Spleen (tissue), 11 donors: ENCODE measurements at regions not wholly inside any gene's neighbourhood (a gene's known extent, or its start where the extent isn't known, plus 50 kb on each side); places are given as distances from the start of the nearest gene placed in this dataset.

ENCODE experiments used
- DNase-seq: peaks from one replicate; pipeline ENCODE4 v3.0.0-alpha.2; 2020
- H3K27ac ChIP-seq, 8 donors: fragments of 200-600 bp; sonication (generic) in 7 of 8; 1 replicate in 4 of 8; 2 replicates in 4 of 8; pipeline versions ENCODE4 v1.5.0 to v1.8.0; 2016 to 2021; ENCODE audit warnings: inconsistent platforms in 4 of 8, mild to moderate bottlenecking in 4 of 8, moderate library complexity in 1 of 8
- H3K27me3 ChIP-seq, 7 donors: fragments of 200-600 bp; sonication (generic) in 6 of 7; replicated peaks in 1 of 7; 1 replicate in 4 of 7; 2 replicates in 3 of 7; pipeline versions ENCODE4 v1.5.0 to v1.8.0; 2016 to 2021; ENCODE audit warnings: inconsistent platforms in 3 of 7, mild to moderate bottlenecking in 1 of 7
- H3K36me3 ChIP-seq, 6 donors: fragments of 200-600 bp; sonication (generic) in 5 of 6; 1 replicate in 4 of 6; 2 replicates in 2 of 6; pipeline versions ENCODE4 v1.5.0 to v1.8.0; 2016 to 2021; ENCODE audit warnings: inconsistent platforms in 2 of 6
- H3K4me1 ChIP-seq, 6 donors: fragments of 200-600 bp; sonication (generic) in 5 of 6; 1 replicate in 3 of 6; 2 replicates in 3 of 6; pipeline versions ENCODE4 v1.5.0 to v1.8.0; 2016 to 2021; ENCODE audit warnings: inconsistent platforms in 3 of 6
- H3K4me3 ChIP-seq, 8 donors: fragments of 200-600 bp; sonication (generic) in 7 of 8; 1 replicate in 4 of 8; 2 replicates in 4 of 8; pipeline versions ENCODE4 v1.5.0 to v1.8.0; 2016 to 2021; ENCODE audit warnings: inconsistent platforms in 4 of 8, mild to moderate bottlenecking in 4 of 8, moderate library complexity in 2 of 8
- H3K9me3 ChIP-seq, 8 donors: fragments of 200-600 bp; sonication (generic) in 7 of 8; 1 replicate in 4 of 8; 2 replicates in 4 of 8; pipeline versions ENCODE4 v1.5.0 to v1.8.0; 2016 to 2021; ENCODE audit warnings: inconsistent platforms in 4 of 8
- POLR2A ChIP-seq, 3 donors: fragments of 450-650 bp; IDR thresholded peaks; one replicate each; pipeline ENCODE4 v1.5.1; 2017; ENCODE audit warnings: antibody characterized with exemption in 3 of 3, mild to moderate bottlenecking in 1 of 3
- POLR2AphosphoS5 ChIP-seq, 3 donors: sonication (generic); formaldehyde crosslinking; IDR thresholded peaks; one replicate each; pipeline ENCODE4 v1.5.1; 2017; ENCODE audit warnings: antibody characterized with exemption in 3 of 3
- WGBS, 5 donors: extraction: QIAGEN DNeasy Blood & Tissue Kit in 3 of 5; methylation state at CpG; one replicate each; pipeline versions ENCODE4 v1.1.5 to v1.1.7; 2013 to 2018; 5-methylcytosine and 5-hydroxymethylcytosine counted together
- intact Hi-C: fragments of 100-400 bp; cut with DNase I; formaldehyde crosslinking; loops from one replicate; pipeline ENCODE4 v1.15.0; 2023; ENCODE audit warnings: low total_unique reads
- TF ChIP-seq, protein P1 (sequence below), 11 experiments: fragments of 200-600 bp in 7 of 11; fragments of 450-650 bp in 4 of 11; sonication (generic) in 4 of 11; IDR thresholded peaks in 8 of 11; conservative IDR thresholded peaks in 3 of 11; 1 replicate in 7 of 11; 2 replicates in 4 of 11; pipeline versions ENCODE4 v1.4.0 to v1.8.0; 2016 to 2021; ENCODE audit warnings: antibody characterized with exemption in 11 of 11, inconsistent platforms in 4 of 11, mild to moderate bottlenecking in 1 of 11
- donor health status: healthy with polysubstance abuse.
- donor health status: DM: no; HTN: no; CAD: no; lungs with moderate emphysema.
- donor health status: DM: no; HTN: no; CAD: no.
- donor health status: Bipolar disorder and iron deficiency.
- donor health status: healthy.
- donor health status: DM: no; HTN: no; CAD: no.
- donor health status: DM: yes; HTN: yes; CAD: no.

DNA sequence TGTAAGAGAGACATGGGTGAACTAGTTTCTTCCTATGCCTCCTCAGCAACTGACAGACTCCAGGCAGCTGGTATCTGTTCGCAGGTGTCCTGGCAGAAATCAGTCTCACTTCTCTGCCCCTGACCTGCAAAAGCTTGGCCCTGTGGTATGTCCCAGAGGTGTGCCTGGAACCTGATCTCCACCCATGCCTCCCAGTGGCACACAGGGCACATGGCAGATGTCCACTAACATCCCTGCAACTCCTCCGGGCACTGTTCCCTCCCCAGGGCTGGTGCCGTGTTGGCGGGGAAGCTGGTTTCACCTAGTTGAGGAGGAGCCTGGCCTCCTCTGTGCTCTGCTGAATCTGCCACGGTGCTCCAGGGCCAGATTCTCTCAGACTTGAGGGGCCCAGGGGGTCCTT is 123.3 kb upstream of the GGTLC1 start:
- Histone ChIP-seq H3K9me3 (no peaks in the 10 kb centered on the region), H3K4me1 (no peaks in the 10 kb centered on the region), H3K27ac (no peak overlapping the region), H3K27me3 (peaks cover 0 to 11% (median 0%) of the 10 kb centered on the region in 7 donors), H3K4me3 (no peak overlapping the region), H3K36me3 (no peaks in the 10 kb centered on the region)
- TF ChIP-seq, protein P1, sequence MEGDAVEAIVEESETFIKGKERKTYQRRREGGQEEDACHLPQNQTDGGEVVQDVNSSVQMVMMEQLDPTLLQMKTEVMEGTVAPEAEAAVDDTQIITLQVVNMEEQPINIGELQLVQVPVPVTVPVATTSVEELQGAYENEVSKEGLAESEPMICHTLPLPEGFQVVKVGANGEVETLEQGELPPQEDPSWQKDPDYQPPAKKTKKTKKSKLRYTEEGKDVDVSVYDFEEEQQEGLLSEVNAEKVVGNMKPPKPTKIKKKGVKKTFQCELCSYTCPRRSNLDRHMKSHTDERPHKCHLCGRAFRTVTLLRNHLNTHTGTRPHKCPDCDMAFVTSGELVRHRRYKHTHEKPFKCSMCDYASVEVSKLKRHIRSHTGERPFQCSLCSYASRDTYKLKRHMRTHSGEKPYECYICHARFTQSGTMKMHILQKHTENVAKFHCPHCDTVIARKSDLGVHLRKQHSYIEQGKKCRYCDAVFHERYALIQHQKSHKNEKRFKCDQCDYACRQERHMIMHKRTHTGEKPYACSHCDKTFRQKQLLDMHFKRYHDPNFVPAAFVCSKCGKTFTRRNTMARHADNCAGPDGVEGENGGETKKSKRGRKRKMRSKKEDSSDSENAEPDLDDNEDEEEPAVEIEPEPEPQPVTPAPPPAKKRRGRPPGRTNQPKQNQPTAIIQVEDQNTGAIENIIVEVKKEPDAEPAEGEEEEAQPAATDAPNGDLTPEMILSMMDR (IDR thresholded peaks at IDR 0.05 in 8 of 11, conservative IDR thresholded peaks at IDR 0.05 in 3 of 11), result no peak
- TF ChIP-seq POLR2AphosphoS5 (IDR thresholded peaks at IDR 0.05) (no peak), POLR2A (IDR thresholded peaks at IDR 0.05) (no peak)
- intact Hi-C loops, result no loop called here
- no peak for DNase-seq
- 72 to 85% (median 81%) methylated on average over 4 to 5 of the region's 5 CpGs for WGBS, 5 donors

- no peaks in the 10 kb centered on the region for H3K4me1 ChIP-seq
- WGBS, 5 donors, result 79 to 89% (median 83%) methylated on average over 10 of the region's 10 CpGs
- no peak for TF ChIP-seq POLR2AphosphoS5 (IDR thresholded peaks at IDR 0.05)
- TF ChIP-seq, protein P1 (IDR thresholded peaks at IDR 0.05 in 8 of 11, conservative IDR thresholded peaks at IDR 0.05 in 3 of 11), result no peak
- TF ChIP-seq POLR2A (IDR thresholded peaks at IDR 0.05), result no peak
- H3K9me3 ChIP-seq, result no peaks in the 10 kb centered on the region
- peak overlapping the region in 4 of 8 donors; percentile 29 to 57 (median 32) for H3K27ac ChIP-seq
- intact Hi-C loops, result no loop called here
- H3K4me3 ChIP-seq, result peak overlapping the region in 2 of 8 donors; percentile 20 to 49
- DNase-seq, result no peak
- no peaks in the 10 kb centered on the region for H3K36me3 ChIP-seq
- H3K27me3 ChIP-seq, result peaks cover 0 to 9% (median 0%) of the 10 kb centered on the region in 7 donors
Measured at GRCh38 chr20:24109537-24109936, 121.0 kb upstream of the GGTLC1 start.

- Histone ChIP-seq H3K9me3 (no peaks in the 10 kb centered on the region), H3K4me1 (no peaks in the 10 kb centered on the region), H3K27me3 (peaks cover 0 to 11% (median 0%) of the 10 kb centered on the region in 7 donors), H3K27ac (peak overlapping the region in 4 of 8 donors; percentile 29 to 57 (median 32)), H3K4me3 (peak overlapping the region in 2 of 8 donors; percentile 20 to 49), H3K36me3 (no peaks in the 10 kb centered on the region)
- TF ChIP-seq POLR2A (IDR thresholded peaks at IDR 0.05), result no peak
- TF ChIP-seq POLR2AphosphoS5 (IDR thresholded peaks at IDR 0.05), result peak in 2 of 3 donors; percentile 24 to 55
- intact Hi-C loops, result no loop called here
- WGBS, 5 donors, result 74 to 92% (median 85%) methylated on average over 12 of the region's 12 CpGs
- DNase-seq, result no peak
Measured at GRCh38 chr20:24109008-24109407, 120.4 kb upstream of the GGTLC1 start.

DNA sequence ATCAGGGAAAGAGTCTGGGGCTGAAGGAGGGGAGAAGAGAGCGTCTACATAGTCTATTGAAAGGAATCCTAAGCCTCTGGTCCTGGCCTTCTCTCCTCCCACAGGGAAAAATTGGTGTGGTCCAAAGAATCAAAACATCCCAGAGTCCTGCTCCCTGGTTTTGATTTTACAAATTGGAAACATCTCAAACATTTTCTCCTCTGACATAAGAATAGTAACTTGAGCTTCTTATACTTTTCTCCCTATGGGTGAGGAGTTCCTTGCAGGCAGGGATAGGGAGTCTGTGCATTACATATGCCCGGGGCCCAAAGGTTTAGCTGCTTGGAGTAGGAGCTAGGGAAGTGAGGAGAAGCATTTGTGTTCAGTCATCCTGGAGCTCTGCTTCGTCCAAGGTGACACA is 120.0 kb upstream of the GGTLC1 start:
- Histone ChIP-seq H3K27ac (no peak overlapping the region), H3K4me1 (no peaks in the 10 kb centered on the region), H3K36me3 (no peaks in the 10 kb centered on the region), H3K27me3 (peaks cover 0 to 11% (median 0%) of the 10 kb centered on the region in 7 donors), H3K9me3 (no peaks in the 10 kb centered on the region), H3K4me3 (no peak overlapping the region)
- intact Hi-C loops, result no loop called here
- no peak for TF ChIP-seq POLR2AphosphoS5 (IDR thresholded peaks at IDR 0.05)
- TF ChIP-seq, protein P1 (IDR thresholded peaks at IDR 0.05 in 8 of 11, conservative IDR thresholded peaks at IDR 0.05 in 3 of 11), result no peak
- TF ChIP-seq POLR2A (IDR thresholded peaks at IDR 0.05), result no peak
- no peak for DNase-seq
- WGBS, 5 donors, result 79 to 88% (median 85%) methylated on average over 3 of the region's 3 CpGs
